ENCODE measurements at regions not wholly inside any gene's neighbourhood (a gene's known extent, or its start where the extent isn't known, plus 50 kb on each side); places are given as distances from the start of the nearest gene placed in this dataset.

DNA sequence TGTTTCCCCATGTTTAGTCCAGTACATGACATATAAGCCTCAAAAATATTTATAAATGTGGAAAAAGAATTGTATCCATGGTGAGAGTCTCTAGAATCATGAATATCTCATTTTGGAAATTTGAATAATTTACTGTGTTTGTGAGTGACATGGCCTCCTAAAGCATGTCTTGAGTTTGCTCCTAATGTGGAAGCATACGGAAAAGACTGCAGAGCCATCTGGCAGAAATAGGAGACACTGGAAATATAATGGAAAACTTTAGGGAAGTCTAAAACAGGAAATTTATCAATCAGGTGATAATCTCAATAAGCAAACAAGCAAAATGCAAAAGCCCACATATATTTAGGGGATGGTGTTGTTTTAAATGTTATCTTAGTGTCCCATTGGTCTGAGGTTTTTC lies 465.0 kb downstream of the TDRD3 start:
- ATAC-seq (no peak), DNase-seq (ENCODE audit: low spot score) (no peak)
- no peak for TF ChIP-seq NR3C1 (CRISPR knock-in tag; conservative IDR thresholded peaks at IDR 0.05; ENCODE audit: low read depth)
- no peak for TF ChIP-seq NR2C2 (CRISPR knock-in tag; IDR thresholded peaks at IDR 0.05)
- TF ChIP-seq, protein P1, sequence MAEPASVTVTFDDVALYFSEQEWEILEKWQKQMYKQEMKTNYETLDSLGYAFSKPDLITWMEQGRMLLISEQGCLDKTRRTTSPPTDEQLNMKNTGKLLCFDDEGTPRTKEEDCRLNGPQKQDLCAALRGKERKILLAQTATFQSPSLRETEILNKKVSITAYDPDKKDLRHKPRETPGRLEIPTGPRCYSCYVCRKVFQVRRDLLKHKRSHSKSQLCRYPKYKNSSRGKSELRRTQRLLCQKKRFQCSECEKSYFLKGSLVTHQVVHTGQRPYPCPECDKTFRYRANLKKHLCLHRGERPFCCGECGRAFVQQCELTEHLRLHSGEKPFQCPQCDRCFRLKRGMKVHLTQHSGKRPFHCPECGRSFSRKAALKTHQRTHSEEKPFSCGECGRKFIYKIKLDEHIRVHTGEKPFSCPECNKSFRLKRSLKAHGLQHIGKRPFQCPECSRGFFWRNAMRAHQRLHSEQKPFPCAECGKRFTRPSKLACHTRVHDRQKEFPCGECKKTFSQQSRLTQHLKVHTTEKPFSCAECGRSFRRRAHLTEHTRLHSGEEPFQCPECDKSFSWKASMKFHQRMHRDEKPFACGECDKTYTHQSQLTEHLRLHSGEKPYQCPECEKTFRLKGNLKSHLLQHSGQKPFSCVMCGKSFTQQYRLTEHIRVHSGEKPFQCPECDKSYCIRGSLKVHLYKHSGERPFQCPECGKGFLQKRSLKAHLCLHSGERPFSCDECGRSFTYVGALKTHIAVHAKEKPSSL (CRISPR knock-in tag; conservative IDR thresholded peaks at IDR 0.05): no peak
- POLR2A ChIA-PET: no interaction called here
- Mint-ChIP-seq H3K27ac (no peak overlapping the region), H3K27me3 (ENCODE audit: low read depth) (no peaks in the 10 kb centered on the region), H3K4me1 (no peaks in the 10 kb centered on the region), H3K4me3 (no peak overlapping the region), H3K36me3 (peaks cover 8% of the 10 kb centered on the region), H3K9me3 (peaks cover 30% of the 10 kb centered on the region)
- CTCF ChIA-PET: no interaction called here

DNA sequence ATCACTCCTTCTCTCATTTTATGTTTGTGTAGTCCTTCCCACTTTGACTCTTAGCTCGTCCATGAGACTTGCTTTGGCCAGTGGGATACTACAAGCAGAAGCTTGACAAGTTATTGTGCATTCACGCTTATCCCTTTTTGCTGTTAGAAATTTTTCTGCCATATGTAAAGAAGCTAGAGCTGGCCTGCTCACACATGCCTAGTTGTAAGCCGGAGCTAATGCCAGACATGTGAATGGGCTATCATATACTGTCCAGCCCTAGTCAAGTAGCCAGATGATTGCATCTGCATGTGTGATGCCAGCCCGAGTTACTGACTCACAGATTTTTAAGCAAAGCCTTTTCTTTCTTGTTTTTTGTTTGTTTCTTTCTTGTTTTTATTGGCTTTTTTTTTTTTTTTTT lies 460.7 kb downstream of the TDRD3 start:
- Mint-ChIP-seq H3K9me3 (peaks cover 18% of the 10 kb centered on the region), H3K4me1 (no peaks in the 10 kb centered on the region), H3K36me3 (peaks cover 13% of the 10 kb centered on the region), H3K27me3 (ENCODE audit: low read depth) (no peaks in the 10 kb centered on the region; the same call in 1 of the 2 replicates), H3K27ac (no peak overlapping the region), H3K4me3 (no peak overlapping the region)
- ATAC-seq: no peak
- ChIA-PET CTCF (no interaction called here), POLR2A (interaction anchor here (0.6 kb wide), 1 partner anchor 37 kb away, joined by 3 read pairs; no protein-coding TSS in a partner anchor)
- no peak for DNase-seq (ENCODE audit: low spot score)
- TF ChIP-seq GABPB1 (CRISPR knock-in tag; IDR thresholded peaks at IDR 0.05) (no peak), ZNF317 (CRISPR knock-in tag; IDR thresholded peaks at IDR 0.05; ENCODE audit: borderline replicate concordance, low read depth) (no peak), ZBTB21 (CRISPR knock-in tag; IDR thresholded peaks at IDR 0.05; ENCODE audit: borderline replicate concordance) (no peak), JUN (CRISPR knock-in tag; IDR thresholded peaks at IDR 0.05) (no peak)
- TF ChIP-seq, protein P2, sequence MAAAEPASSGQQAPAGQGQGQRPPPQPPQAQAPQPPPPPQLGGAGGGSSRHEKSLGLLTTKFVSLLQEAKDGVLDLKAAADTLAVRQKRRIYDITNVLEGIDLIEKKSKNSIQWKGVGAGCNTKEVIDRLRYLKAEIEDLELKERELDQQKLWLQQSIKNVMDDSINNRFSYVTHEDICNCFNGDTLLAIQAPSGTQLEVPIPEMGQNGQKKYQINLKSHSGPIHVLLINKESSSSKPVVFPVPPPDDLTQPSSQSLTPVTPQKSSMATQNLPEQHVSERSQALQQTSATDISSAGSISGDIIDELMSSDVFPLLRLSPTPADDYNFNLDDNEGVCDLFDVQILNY (CRISPR knock-in tag; IDR thresholded peaks at IDR 0.05): no peak

DNA sequence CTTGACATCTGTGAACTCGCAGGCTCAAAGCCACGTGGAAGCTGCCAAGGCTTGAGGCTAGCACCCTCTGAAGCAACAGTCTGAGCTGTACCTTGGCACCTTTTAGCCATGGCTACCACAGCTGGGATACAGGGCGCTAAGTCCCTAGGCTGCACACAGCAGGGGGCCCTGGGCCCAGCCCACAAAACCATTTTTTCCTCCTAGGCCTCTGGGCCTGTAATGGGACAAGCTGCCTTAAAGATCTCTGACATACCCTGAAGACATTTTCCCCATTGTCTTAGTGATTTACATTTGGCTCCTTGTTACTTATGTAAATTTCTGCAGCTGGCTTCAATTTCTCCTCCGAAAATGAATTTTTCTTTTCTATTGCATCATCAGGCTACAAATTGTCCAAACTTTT lies 455.9 kb downstream of the TDRD3 start:
- Mint-ChIP-seq H3K4me3 (no peak overlapping the region), H3K27me3 (ENCODE audit: low read depth) (peaks cover 5% of the 10 kb centered on the region), H3K36me3 (peaks cover 26% of the 10 kb centered on the region), H3K9me3 (peaks cover 37% of the 10 kb centered on the region), H3K4me1 (no peaks in the 10 kb centered on the region), H3K27ac (no peak overlapping the region)
- ChIA-PET CTCF (no interaction called here), POLR2A (no interaction called here)
- no peak for ATAC-seq
- DNase-seq (ENCODE audit: low spot score): no peak
- TF ChIP-seq ZNF263 (CRISPR knock-in tag; IDR thresholded peaks at IDR 0.05; ENCODE audit: low read depth) (no peak), CREM (CRISPR knock-in tag; IDR thresholded peaks at IDR 0.05) (no peak), TP53 (CRISPR knock-in tag; IDR thresholded peaks at IDR 0.05) (no peak), FOXJ3 (CRISPR knock-in tag; IDR thresholded peaks at IDR 0.05; ENCODE audit: borderline replicate concordance) (no peak), TEAD1 (CRISPR knock-in tag; IDR thresholded peaks at IDR 0.05) (no peak), PRRX2 (CRISPR knock-in tag; IDR thresholded peaks at IDR 0.05) (no peak), ESRRA (CRISPR knock-in tag; IDR thresholded peaks at IDR 0.05; ENCODE audit: borderline replicate concordance) (no peak)
- TF ChIP-seq, protein P3, sequence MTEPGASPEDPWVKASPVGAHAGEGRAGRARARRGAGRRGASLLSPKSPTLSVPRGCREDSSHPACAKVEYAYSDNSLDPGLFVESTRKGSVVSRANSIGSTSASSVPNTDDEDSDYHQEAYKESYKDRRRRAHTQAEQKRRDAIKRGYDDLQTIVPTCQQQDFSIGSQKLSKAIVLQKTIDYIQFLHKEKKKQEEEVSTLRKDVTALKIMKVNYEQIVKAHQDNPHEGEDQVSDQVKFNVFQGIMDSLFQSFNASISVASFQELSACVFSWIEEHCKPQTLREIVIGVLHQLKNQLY (CRISPR knock-in tag; IDR thresholded peaks at IDR 0.05): no peak
- TF ChIP-seq, protein P4, sequence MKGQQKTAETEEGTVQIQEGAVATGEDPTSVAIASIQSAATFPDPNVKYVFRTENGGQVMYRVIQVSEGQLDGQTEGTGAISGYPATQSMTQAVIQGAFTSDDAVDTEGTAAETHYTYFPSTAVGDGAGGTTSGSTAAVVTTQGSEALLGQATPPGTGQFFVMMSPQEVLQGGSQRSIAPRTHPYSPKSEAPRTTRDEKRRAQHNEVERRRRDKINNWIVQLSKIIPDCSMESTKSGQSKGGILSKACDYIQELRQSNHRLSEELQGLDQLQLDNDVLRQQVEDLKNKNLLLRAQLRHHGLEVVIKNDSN (CRISPR knock-in tag; IDR thresholded peaks at IDR 0.05): no peak
- TF ChIP-seq, protein P5, sequence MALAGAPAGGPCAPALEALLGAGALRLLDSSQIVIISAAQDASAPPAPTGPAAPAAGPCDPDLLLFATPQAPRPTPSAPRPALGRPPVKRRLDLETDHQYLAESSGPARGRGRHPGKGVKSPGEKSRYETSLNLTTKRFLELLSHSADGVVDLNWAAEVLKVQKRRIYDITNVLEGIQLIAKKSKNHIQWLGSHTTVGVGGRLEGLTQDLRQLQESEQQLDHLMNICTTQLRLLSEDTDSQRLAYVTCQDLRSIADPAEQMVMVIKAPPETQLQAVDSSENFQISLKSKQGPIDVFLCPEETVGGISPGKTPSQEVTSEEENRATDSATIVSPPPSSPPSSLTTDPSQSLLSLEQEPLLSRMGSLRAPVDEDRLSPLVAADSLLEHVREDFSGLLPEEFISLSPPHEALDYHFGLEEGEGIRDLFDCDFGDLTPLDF (CRISPR knock-in tag; IDR thresholded peaks at IDR 0.05): no peak
- TF ChIP-seq, protein P6, sequence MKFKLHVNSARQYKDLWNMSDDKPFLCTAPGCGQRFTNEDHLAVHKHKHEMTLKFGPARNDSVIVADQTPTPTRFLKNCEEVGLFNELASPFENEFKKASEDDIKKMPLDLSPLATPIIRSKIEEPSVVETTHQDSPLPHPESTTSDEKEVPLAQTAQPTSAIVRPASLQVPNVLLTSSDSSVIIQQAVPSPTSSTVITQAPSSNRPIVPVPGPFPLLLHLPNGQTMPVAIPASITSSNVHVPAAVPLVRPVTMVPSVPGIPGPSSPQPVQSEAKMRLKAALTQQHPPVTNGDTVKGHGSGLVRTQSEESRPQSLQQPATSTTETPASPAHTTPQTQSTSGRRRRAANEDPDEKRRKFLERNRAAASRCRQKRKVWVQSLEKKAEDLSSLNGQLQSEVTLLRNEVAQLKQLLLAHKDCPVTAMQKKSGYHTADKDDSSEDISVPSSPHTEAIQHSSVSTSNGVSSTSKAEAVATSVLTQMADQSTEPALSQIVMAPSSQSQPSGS (CRISPR knock-in tag; IDR thresholded peaks at IDR 0.05; ENCODE audit: borderline replicate concordance, low read depth): no peak
- TF ChIP-seq, protein P2 (CRISPR knock-in tag; IDR thresholded peaks at IDR 0.05): no peak
- TF ChIP-seq, protein P7, sequence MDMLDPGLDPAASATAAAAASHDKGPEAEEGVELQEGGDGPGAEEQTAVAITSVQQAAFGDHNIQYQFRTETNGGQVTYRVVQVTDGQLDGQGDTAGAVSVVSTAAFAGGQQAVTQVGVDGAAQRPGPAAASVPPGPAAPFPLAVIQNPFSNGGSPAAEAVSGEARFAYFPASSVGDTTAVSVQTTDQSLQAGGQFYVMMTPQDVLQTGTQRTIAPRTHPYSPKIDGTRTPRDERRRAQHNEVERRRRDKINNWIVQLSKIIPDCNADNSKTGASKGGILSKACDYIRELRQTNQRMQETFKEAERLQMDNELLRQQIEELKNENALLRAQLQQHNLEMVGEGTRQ (CRISPR knock-in tag; IDR thresholded peaks at IDR 0.05): no peak
- TF ChIP-seq, protein P8, sequence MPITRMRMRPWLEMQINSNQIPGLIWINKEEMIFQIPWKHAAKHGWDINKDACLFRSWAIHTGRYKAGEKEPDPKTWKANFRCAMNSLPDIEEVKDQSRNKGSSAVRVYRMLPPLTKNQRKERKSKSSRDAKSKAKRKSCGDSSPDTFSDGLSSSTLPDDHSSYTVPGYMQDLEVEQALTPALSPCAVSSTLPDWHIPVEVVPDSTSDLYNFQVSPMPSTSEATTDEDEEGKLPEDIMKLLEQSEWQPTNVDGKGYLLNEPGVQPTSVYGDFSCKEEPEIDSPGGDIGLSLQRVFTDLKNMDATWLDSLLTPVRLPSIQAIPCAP (CRISPR knock-in tag; IDR thresholded peaks at IDR 0.05): no peak
- TF ChIP-seq, protein P9, sequence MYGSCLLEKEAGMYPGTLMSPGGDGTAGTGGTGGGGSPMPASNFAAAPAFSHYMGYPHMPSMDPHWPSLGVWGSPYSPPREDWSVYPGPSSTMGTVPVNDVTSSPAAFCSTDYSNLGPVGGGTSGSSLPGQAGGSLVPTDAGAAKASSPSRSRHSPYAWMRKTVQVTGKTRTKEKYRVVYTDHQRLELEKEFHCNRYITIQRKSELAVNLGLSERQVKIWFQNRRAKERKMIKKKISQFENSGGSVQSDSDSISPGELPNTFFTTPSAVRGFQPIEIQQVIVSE (CRISPR knock-in tag; IDR thresholded peaks at IDR 0.05; ENCODE audit: borderline replicate concordance): no peak

Data from WTC11 (cell line).